CD4-positive, alpha-beta T cell treated with Interferon gamma for 1 hour (primary cell): ENCODE measurements at regions not wholly inside any gene's neighbourhood (a gene's known extent, or its start where the extent isn't known, plus 50 kb on each side); places are given as distances from the start of the nearest gene placed in this dataset.
"Not testable (repeated sequence)": the region's sequence is repeated elsewhere in the genome, so short reads cannot be mapped to it uniquely, and the experiment has no call there.

Source experiments
- DNase-seq: peaks from one replicate; pipeline ENCODE4 v3.0.0-alpha.2; 2020

- DNase-seq, result no peak
These were observed 627.2 kb downstream of the UQCRFS1 start for GRCh38 chr19:28585796-28586195.

DNA sequence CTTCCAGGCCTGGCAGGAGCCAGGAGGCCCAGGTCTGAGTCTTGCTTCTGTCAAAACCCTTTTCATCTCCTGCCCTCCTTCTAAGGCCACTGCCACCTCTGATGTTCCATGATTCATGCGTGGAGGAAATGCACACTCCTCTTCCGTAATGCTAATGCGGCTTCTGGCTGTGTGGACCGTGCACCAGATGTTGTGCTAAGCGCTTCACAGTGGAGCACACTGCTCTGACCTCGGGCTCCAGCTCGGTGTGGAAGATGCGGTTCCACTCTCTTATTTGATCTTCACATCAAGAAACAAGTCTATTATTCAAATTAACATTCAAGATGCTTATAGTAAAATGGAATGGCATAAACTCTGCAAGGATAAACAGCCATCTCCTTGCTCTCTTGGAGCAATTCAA, 629.2 kb downstream of the UQCRFS1 start:
- no peak for DNase-seq

DNA sequence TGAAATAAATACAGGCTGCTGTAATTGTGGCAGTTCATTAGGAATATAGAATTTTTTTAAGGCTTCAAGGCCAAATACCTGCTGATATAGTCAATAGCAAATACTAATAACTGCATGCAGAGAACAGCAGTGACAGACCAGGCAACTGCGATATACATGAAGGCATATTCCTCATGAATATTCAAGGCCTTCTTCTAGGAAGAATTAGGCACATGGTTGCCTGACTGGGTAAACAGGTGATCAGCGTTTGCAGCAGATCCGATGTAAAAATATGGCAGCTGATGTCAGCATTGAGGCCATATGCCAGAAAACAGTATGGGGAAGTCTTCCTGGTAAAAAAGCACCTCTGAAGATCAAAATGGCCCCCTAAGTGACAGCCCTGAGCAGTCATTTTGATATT, 629.7 kb downstream of the UQCRFS1 start:
- no peak for DNase-seq

DNA sequence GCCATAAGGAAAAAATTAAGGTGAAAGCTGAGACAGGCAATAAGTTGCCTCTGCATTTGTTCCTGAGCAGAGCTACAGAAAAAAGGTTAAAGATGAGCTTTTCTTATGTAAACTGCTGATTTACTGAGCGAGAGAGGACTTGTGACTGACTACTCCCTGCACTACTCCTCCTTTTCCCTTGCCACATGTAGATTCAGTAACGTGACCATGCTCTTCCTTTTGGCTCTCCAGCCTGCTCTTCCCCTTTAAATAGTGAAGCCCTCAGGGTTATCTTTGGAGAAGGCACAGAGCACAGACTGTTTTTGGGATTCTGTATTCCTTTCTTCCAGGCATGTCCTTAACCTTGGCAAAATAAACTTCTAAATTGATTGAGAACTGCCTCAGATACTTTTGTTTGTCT, 630.2 kb downstream of the UQCRFS1 start:
- no peak for DNase-seq

GRCh38 chr19:28582344-28582743, 630.6 kb downstream of the UQCRFS1 start:
- no peak for DNase-seq

GRCh38 chr19:28581468-28581770, 631.5 kb downstream of the UQCRFS1 start:
- no peak for DNase-seq

GRCh38 chr19:28578786-28579505, 634.0 kb downstream of the UQCRFS1 start:
- no peak for DNase-seq

GRCh38 chr19:28578208-28578607, 634.7 kb downstream of the UQCRFS1 start:
- no peak for DNase-seq

GRCh38 chr19:28577666-28578065, 635.3 kb downstream of the UQCRFS1 start:
- no peak for DNase-seq

DNA sequence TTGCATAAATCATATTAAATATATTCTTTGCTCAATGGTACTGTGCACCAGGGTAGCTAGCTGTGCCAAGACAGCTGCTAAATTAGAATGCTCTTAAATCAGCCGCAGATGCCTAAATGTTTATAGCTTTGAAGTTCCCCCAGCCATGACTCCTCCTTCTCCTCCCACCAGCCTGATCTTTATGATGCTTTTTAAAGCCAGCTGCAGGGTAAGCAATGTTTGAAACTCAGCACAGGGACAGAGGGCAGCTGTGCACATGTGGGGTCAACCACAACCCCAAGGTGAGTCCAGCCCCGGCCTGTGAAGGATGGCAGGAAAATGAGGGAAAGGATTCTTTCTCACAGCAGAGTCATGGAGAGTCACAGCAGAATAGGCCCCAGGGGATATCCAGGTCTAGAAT, 635.7 kb downstream of the UQCRFS1 start:
- no peak for DNase-seq

GRCh38 chr19:28575816-28576215, 637.1 kb downstream of the UQCRFS1 start:
- DNase-seq, result no peak

GRCh38 chr19:28575312-28575711, 637.6 kb downstream of the UQCRFS1 start:
- not testable (repeated sequence) for DNase-seq

- DNase-seq, result no peak
These were observed 638.7 kb downstream of the UQCRFS1 start for GRCh38 chr19:28574212-28574611.

- no peak for DNase-seq
These were observed 643.5 kb downstream of the UQCRFS1 start for GRCh38 chr19:28569132-28570131.

DNA sequence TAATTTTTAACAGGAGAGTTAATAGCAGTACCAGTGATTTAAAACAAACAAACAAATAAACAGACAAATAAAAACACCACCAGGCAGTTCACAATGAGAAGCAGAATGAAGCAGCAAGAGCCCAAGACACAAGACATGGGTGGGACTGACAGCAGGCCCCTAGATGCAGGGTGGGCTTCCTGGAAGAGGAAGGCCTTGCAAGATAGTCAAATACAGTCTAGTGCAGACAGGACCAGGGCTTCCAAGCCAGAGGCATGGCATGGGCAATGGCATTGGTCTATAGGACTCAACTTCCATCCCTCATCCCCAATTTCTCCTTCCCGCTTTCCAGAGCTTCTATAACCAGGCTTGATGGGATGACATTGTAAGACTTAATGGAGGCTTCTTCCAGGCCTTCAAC, 645.1 kb downstream of the UQCRFS1 start:
- DNase-seq, result no peak

GRCh38 chr19:28563964-28564921, 648.7 kb downstream of the UQCRFS1 start:
- DNase-seq, result no peak

DNA sequence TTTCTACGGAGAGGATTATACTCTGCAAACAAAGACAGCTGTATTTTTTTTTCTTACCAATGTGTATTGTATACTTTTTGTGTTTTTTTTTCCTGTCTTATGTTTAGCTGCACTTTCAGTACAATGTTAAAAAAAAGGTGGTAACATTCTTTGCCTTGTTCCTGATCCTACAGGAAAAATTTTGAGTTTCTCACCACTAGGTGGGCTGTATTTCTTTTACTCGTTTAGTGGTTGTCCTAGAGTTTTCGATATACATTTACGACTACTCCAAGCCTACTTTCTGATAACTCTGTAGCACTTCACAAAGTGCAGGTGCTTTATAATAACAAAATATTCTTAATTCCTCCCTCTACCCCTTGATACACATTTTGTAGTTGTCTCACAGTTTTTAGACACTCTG, 652.2 kb downstream of the UQCRFS1 start:
- DNase-seq, result no peak

DNA sequence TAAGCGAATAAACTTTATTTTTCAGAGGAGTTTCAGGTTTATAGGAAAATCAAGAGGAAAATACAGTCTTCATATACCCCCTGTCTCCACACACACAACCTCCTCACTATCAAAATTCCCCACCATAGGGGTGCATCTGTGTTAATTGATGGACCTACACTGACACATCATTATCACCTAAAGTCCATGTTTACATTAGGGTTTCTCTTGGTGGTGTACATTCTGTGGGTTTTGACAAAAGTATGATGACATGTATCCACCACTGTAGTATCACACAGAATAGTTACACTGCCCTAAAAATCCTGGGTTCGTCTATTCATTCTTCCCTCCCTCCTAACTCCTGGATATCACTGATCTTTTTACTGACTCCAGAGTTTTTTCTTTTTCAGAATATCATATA, 654.2 kb downstream of the UQCRFS1 start:
- no peak for DNase-seq

DNA sequence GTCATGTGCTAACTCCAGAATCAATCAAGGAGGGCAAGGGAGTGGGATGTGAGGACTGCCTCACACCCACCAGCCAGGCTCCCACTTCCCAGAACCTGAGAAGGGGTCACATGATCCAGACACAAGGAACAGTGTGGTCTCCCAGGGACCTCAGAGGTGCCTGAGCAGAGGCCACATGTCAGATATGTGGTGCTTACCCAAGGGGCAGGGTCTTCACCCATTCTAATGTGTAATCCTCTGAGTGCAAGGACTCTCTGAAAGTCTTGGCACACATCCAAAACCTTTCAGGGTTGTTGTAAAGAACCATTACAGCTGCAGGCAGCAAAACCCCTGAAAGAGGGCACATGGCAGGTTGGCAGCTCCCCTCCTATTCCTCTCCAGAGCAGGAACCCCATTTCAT, 656.6 kb downstream of the UQCRFS1 start:
- DNase-seq, result no peak

GRCh38 chr19:28555317-28555716, 657.6 kb downstream of the UQCRFS1 start:
- no peak for DNase-seq

- no peak for DNase-seq
These were observed 658.4 kb downstream of the UQCRFS1 start for GRCh38 chr19:28554321-28555091.

DNA sequence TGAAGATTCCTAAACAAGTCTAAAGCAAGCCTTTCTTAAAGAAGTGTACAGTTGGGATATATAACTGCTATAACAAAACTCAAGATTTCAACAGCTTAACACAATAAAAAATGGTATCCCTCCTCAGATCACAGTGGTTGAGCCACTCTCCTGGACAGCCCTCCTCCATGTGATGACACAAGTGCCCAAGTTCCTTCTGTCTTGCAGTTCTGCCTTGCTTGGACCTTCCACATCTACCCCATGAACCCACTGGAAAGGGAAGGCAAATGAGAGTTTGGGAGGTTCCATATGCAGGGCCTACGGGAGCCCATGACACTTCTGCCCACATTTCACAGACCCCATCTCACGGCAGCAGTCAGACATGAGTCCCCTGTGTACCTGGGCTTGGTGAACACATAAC, 659.2 kb downstream of the UQCRFS1 start:
- no peak for DNase-seq
